H1 (cell line): ENCODE measurements at regions not wholly inside any gene's neighbourhood (a gene's known extent, or its start where the extent isn't known, plus 50 kb on each side); places are given as distances from the start of the nearest gene placed in this dataset.

ENCODE experiments used
- CTCF ChIA-PET: fragments of 300-600 bp; sonication (Branson Sonifier 250); formaldehyde crosslinking; loops from one replicate; lab custom pipeline; 2021; ENCODE audit not compliant: partially characterized antibody; lab: Charles Lee
- POLR2A ChIA-PET: fragments of 300-600 bp; sonication (Branson Sonifier 250); formaldehyde crosslinking; loops from one replicate; lab custom pipeline; 2021; ENCODE audit warnings: inconsistent platforms; ENCODE audit not compliant: partially characterized antibody; lab: Charles Lee
- DNase-seq, 2 experiments: peaks; one replicate each; pipeline versions ENCODE4 v3.0.0 to v3.0.0-alpha.2; 2010 to 2022; ENCODE audit warnings: low spot score in 2 of 2, low read depth in 1 of 2, mixed read lengths in 1 of 2
- FAIRE-seq: peaks from 2 replicates; lab custom pipeline; 2011; peaks lifted over from hg19 to GRCh38; lab: Jason Lieb, UNC
- H2AFZ ChIP-seq: 2 replicates; pipeline ENCODE4 v1.8.1; 2012; ENCODE audit warnings: low read length, inconsistent platforms
- H2AK5ac ChIP-seq: 2 replicates; pipeline ENCODE4 v1.6.1; 2013; ENCODE audit warnings: low read depth, low read length
- H2BK120ac ChIP-seq: replicated peaks from 2 replicates; pipeline ENCODE3; 2013; ENCODE audit warnings: low read depth, low read length, inconsistent platforms
- H2BK12ac ChIP-seq: 2 replicates; pipeline ENCODE4 v1.6.1; 2013; ENCODE audit warnings: low read depth, low read length
- H2BK15ac ChIP-seq: 2 replicates; pipeline ENCODE4 v1.6.1; 2013; ENCODE audit warnings: low read length
- H2BK20ac ChIP-seq: 2 replicates; pipeline ENCODE4 v1.6.1; 2013; ENCODE audit warnings: low read length
- H2BK5ac ChIP-seq: 2 replicates; pipeline ENCODE4 v1.6.1; 2013; ENCODE audit warnings: low read depth, low read length
- H3K14ac ChIP-seq: 2 replicates; pipeline ENCODE4 v1.6.1; 2013; ENCODE audit warnings: inconsistent platforms; ENCODE audit not compliant: insufficient read length
- H3K18ac ChIP-seq: 2 replicates; pipeline ENCODE4 v1.6.1; 2013; ENCODE audit warnings: low read length; ENCODE audit errors: extremely low read depth
- H3K23ac ChIP-seq: 2 replicates; pipeline ENCODE4 v1.6.1; 2013; ENCODE audit warnings: inconsistent platforms; ENCODE audit not compliant: insufficient read length
- H3K23me2 ChIP-seq: 2 replicates; pipeline ENCODE4 v1.6.1; 2013; ENCODE audit warnings: low read depth, low read length
- H3K27ac ChIP-seq: 2 replicates; pipeline ENCODE4 v1.6.1; 2011; ENCODE audit warnings: low read depth, low read length, inconsistent platforms
- H3K27me3 ChIP-seq, 4 experiments: replicated peaks in 1 of 4; 1 replicate in 1 of 4; 2 replicates in 3 of 4; pipeline versions ENCODE4 v1.6.1 to v1.8.1; 2011 to 2013; ENCODE audit warnings: low read length in 3 of 4, mild to moderate bottlenecking in 3 of 4, inconsistent platforms in 2 of 4, mixed read lengths in 2 of 4, moderate library complexity in 1 of 4; ENCODE audit not compliant: control insufficient read depth in 3 of 4, insufficient read depth in 3 of 4; ENCODE audit errors: extremely low read depth in 1 of 4
- H3K36me3 ChIP-seq, 4 experiments: 2 replicates each; pipeline versions ENCODE4 v1.6.1 to v1.8.1; 2011 to 2013; ENCODE audit warnings: mild to moderate bottlenecking in 4 of 4, low read length in 3 of 4, moderate library complexity in 2 of 4, control low read depth in 1 of 4, inconsistent platforms in 1 of 4; ENCODE audit not compliant: insufficient read depth in 4 of 4, control insufficient read depth in 2 of 4
- H3K4ac ChIP-seq: replicated peaks from 2 replicates; pipeline ENCODE3; 2013; ENCODE audit warnings: low read length, low read depth, mixed read lengths, inconsistent platforms; ENCODE audit not compliant: insufficient read length
- H3K4me1 ChIP-seq, 4 experiments: replicated peaks in 1 of 4; 1 replicate in 1 of 4; 2 replicates in 3 of 4; pipeline versions ENCODE4 v1.6.1 to v1.8.1; 2011 to 2013; ENCODE audit warnings: low read length in 3 of 4, inconsistent platforms in 2 of 4, mixed read lengths in 1 of 4; ENCODE audit not compliant: insufficient read depth in 4 of 4, control insufficient read depth in 3 of 4
- H3K4me2 ChIP-seq, 2 experiments: 2 replicates each; pipeline versions ENCODE4 v1.6.1 to v1.8.1; 2011 to 2013; ENCODE audit warnings: low read depth in 2 of 2, low read length in 2 of 2, control low read depth in 1 of 2, inconsistent platforms in 1 of 2, mild to moderate bottlenecking in 1 of 2; ENCODE audit not compliant: insufficient read depth in 1 of 2
- H3K4me3 ChIP-seq, 4 experiments: fragments of 200-600, 300-600 bp in 1 of 4; sonication (generic), shearing (Covaris generic), sonication (Bioruptor Twin) in 1 of 4; 2 replicates each; pipeline versions ENCODE4 v1.5.1 to v1.8.1; 2011 to 2016; ENCODE audit warnings: low read length in 4 of 4, low read depth in 3 of 4, control low read depth in 2 of 4, inconsistent platforms in 2 of 4, mild to moderate bottlenecking in 2 of 4, mixed read lengths in 1 of 4, moderate library complexity in 1 of 4; ENCODE audit not compliant: insufficient read depth in 2 of 4; ENCODE audit errors: extremely low read depth in 1 of 4
- H3K56ac ChIP-seq: replicated peaks from 2 replicates; pipeline ENCODE3; 2013; ENCODE audit warnings: low read depth, mild to moderate bottlenecking, mixed read lengths, low read length, inconsistent platforms; ENCODE audit not compliant: insufficient read length
- H3K79me1 ChIP-seq: 2 replicates; pipeline ENCODE4 v1.6.1; 2013; ENCODE audit warnings: low read depth, low read length, control low read depth
- H3K79me2 ChIP-seq, 2 experiments: 2 replicates each; pipeline versions ENCODE4 v1.6.1 to v1.8.1; 2012 to 2013; ENCODE audit warnings: low read length in 2 of 2, mild to moderate bottlenecking in 2 of 2, inconsistent platforms in 1 of 2; ENCODE audit not compliant: insufficient read depth in 2 of 2, control insufficient read depth in 1 of 2
- H3K9ac ChIP-seq, 4 experiments: replicated peaks in 1 of 4; 1 replicate in 1 of 4; 2 replicates in 3 of 4; pipeline versions ENCODE4 v1.6.1 to v1.8.1; 2011 to 2013; ENCODE audit warnings: low read depth in 3 of 4, low read length in 3 of 4, control low read depth in 2 of 4, mild to moderate bottlenecking in 2 of 4, moderate library complexity in 2 of 4, inconsistent platforms in 1 of 4; ENCODE audit errors: extremely low read depth in 1 of 4
- H3K9me3 ChIP-seq, 2 experiments: 2 replicates each; pipeline versions ENCODE4 v1.6.1 to v1.8.1; 2012 to 2013; ENCODE audit warnings: mild to moderate bottlenecking in 2 of 2, moderate library complexity in 2 of 2, control low read depth in 1 of 2, inconsistent platforms in 1 of 2, low read depth in 1 of 2, low read length in 1 of 2, mixed read lengths in 1 of 2; ENCODE audit not compliant: insufficient read depth in 2 of 2
- H4K20me1 ChIP-seq, 2 experiments: replicated peaks in 1 of 2; 2 replicates each; pipeline versions ENCODE3 to v1.8.1; 2011 to 2013; ENCODE audit warnings: inconsistent platforms in 2 of 2, low read length in 2 of 2, mild to moderate bottlenecking in 1 of 2; ENCODE audit not compliant: insufficient read depth in 2 of 2, control insufficient read depth in 1 of 2
- H4K5ac ChIP-seq: 2 replicates; pipeline ENCODE4 v1.6.1; 2013; ENCODE audit warnings: low read length, low read depth, mixed read lengths, inconsistent platforms; ENCODE audit not compliant: insufficient read length
- H4K8ac ChIP-seq: 2 replicates; pipeline ENCODE4 v1.8.0; 2013; ENCODE audit warnings: mild to moderate bottlenecking, moderate library complexity, low read length, inconsistent platforms; ENCODE audit not compliant: insufficient read depth; ENCODE audit errors: extremely low read depth
- H4K91ac ChIP-seq: replicated peaks from 2 replicates; pipeline ENCODE3; 2013; ENCODE audit warnings: low read length, mixed read lengths, inconsistent platforms; ENCODE audit not compliant: insufficient read length
- WGBS, 2 experiments: shearing (Covaris generic) in 1 of 2; methylation state at CpG; one replicate each; pipeline versions ENCODE4 v1.1.6 to v1.1.7; 2013 to 2015; ENCODE audit warnings: low lambda C conversion rate in 2 of 2, mixed read lengths in 2 of 2, inconsistent platforms in 1 of 2, low coverage in 1 of 2, missing lambda C conversion rate in 1 of 2; ENCODE audit not compliant: insufficient replicate concordance in 2 of 2, insufficient coverage in 1 of 2, insufficient read length in 1 of 2; ENCODE audit errors: extremely low coverage in 1 of 2, missing lambda C conversion rate in 1 of 2; 5-methylcytosine and 5-hydroxymethylcytosine counted together

- H2AFZ ChIP-seq = no peak overlapping the region
- no peak overlapping the region for H2BK120ac ChIP-seq
- H3K27me3 ChIP-seq = no peaks in the 10 kb centered on the region; a peak in 1 of 7 replicates
- 10% methylated on average over 3 of the region's 3 CpGs; no CpG with 5 or more reads in 1 of the 2 experiments for WGBS, 2 experiments
- H2BK20ac ChIP-seq = no peak overlapping the region
- H3K4me3 ChIP-seq = no peak overlapping the region; a peak in 1 of 8 replicates
- no peak overlapping the region for H4K8ac ChIP-seq
- no peaks in the 10 kb centered on the region for H3K9me3 ChIP-seq
- peaks cover 0 to 20% (median 7%) of the 10 kb centered on the region in 4 experiments; a peak in 5 of 7 replicates for H3K4me1 ChIP-seq
- H3K23me2 ChIP-seq = no peaks in the 10 kb centered on the region
- DNase-seq = no peak
- H3K56ac ChIP-seq = no peak overlapping the region
- no peak overlapping the region for H3K4ac ChIP-seq
- no peak overlapping the region; the same call in 1 of the 2 replicates for H2BK5ac ChIP-seq
- no peak overlapping the region for H3K9ac ChIP-seq
- H3K4me2 ChIP-seq = peak overlapping the region; percentile 16 to 36; a peak in 3 of 4 replicates
- no peak for FAIRE-seq
- H2BK12ac ChIP-seq = no peak overlapping the region
- CTCF ChIA-PET = no interaction called here
- H4K5ac ChIP-seq = peak overlapping the region; percentile 68
- no peaks in the 10 kb centered on the region for H4K20me1 ChIP-seq
- H3K36me3 ChIP-seq = no peaks in the 10 kb centered on the region
- no peaks in the 10 kb centered on the region for H3K79me2 ChIP-seq
- no peaks in the 10 kb centered on the region for H3K79me1 ChIP-seq
- no peak overlapping the region; the same call in 1 of the 2 replicates for H3K18ac ChIP-seq
- no peak overlapping the region for H2BK15ac ChIP-seq
- H4K91ac ChIP-seq = no peak overlapping the region
- no peak overlapping the region for H3K14ac ChIP-seq
- POLR2A ChIA-PET = no interaction called here
- no peak overlapping the region for H2AK5ac ChIP-seq
- H3K23ac ChIP-seq = no peak overlapping the region
- no peak overlapping the region for H3K27ac ChIP-seq
Measured at GRCh38 chr14:85223667-85224066, 306.3 kb upstream of the FLRT2 start.
